GM21515 (cell line): ENCODE measurements at regions not wholly inside any gene's neighbourhood (a gene's known extent, or its start where the extent isn't known, plus 50 kb on each side); places are given as distances from the start of the nearest gene placed in this dataset.

Experiments used
- ATAC-seq: cut with Tn5 transposase; IDR thresholded peaks from one replicate; pipeline ENCODE4 v1.9.1; 2021; ENCODE audit not compliant: unreplicated experiment

DNA sequence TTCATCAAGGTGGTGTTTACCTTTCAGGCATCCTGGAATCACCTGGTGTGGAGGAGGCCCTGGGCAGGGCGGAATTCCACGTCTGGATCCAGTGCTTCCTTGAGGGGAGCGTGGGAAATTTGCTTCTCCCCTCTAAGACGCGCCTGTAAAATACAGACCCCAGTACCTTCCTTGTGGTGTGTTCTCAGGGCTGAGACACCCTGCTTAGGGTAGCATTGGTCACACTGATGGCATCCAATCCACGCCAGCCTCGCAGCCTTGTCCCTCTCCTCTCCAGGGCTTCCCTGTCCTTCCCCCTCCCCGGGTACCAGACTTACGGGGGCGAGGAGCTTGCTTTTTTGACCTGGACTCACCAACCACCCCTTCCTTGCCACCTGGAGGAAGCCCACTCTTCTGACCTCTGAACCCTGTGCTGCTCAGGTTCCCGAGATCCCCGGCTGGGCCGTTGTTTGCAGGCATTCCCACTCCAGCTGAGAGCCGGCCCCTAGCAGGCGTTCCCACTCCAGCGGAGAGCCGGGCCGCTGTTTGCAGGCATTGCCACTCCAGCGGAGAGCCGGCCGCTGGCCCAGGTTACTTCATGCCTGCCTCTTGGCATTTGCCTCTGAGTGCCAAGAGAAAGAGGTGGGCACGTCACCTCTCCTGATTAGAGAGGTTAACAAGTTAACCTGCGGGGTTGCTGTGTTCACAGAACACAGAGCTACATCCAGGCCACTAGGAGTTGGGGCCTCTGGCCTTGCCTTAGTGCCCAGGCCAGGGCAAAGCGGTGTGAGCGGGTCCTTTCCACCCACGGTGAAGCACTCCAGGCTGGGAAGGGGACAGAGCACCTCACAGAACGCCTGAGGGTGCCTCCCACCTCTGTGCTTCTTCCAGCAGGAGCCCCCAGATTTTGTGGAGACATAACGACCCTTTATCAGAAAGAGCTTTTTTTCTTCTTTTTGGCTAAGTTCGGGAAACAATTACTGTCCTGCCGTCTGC lies 254.0 kb upstream of the PPP2R2D start:
- ATAC-seq = no peak

- no peak for ATAC-seq
These were observed 253.0 kb upstream of the PPP2R2D start for GRCh38 chr10:131647789-131648188.

GRCh38 chr10:131648386-131649020 lies 252.3 kb upstream of the PPP2R2D start:
- ATAC-seq = no peak

- no peak for ATAC-seq
These were observed 251.2 kb upstream of the PPP2R2D start for GRCh38 chr10:131649617-131650016.

GRCh38 chr10:131650169-131650705 lies 250.6 kb upstream of the PPP2R2D start:
- no peak for ATAC-seq

DNA sequence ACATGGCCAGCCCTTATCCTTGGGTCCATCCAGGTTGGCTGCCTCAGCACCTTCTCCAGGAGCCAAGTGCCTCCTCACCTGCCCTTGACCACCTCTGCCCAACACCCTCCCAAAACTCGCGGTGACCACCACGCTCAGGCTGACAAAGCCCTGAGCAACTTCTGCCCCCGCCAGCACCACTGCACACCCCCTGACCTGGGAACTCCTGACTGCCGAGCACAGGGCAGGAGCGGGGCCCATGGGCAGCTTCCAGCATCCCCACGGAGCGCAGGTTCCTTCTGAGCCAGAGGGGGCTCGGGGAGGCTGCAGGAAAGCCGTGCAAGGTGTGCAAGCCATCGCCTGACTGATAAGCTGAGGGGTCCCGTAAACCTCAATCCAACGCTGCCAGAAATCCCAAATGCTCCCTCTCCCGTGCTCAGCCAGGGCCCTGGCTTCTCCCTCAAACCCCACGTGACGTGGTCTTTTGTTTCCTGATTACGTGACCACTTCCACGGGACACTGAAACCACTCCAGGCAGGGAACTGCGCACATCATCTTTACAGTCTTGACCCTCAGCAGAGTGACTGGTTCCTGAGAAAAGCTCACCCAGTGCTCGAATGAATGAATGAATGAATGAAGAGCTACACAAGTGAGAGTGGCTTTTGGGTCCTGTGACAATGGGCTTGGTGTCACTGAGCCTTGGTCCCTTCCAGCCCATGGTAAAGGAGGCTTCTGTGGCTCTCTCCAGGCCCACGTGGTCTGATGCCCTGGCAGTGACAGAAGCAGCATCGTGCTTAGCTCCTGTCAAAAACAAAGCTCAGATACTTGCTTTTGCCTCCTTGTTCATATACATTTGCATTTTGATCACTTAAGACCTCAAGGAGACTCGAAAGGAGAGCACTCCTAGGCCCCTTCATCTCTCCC lies 249.8 kb upstream of the PPP2R2D start:
- no peak for ATAC-seq

- ATAC-seq = no peak
These were observed 249.0 kb upstream of the PPP2R2D start for GRCh38 chr10:131651674-131652437.

DNA sequence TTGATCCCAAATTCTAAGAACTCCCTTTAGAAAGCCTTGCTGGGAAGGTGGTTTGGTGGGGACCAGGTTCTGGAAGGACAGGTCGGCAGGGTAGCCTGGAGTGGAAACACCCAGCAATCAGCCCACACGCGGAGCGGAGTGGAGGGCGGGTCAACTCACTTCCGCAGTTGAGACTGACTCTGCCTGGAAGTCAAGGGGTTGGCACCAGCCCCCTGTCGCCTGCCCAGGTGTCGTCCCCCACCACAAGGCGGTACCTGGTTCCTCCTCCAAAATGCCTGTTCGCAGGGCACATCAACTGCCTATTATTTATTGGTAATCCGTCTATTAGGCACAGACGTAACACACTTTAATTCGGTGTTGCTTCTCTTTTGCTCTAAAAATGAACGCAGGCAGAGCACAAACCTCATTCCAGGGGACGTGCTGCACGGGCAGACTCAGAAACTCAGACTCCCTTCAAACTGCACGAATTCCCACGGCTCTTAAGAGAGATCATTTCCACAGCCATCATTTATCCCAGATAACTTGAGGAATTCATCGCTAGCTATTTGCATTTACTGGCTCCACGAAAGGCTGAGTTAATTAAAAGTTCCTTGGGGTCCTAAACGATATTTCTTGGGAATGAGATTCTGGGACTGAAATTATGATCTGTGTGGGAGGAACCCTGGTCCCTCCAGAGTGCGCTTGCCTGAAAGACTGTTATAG lies 248.2 kb upstream of the PPP2R2D start:
- ATAC-seq = no peak

- ATAC-seq = no peak
These were observed 247.7 kb upstream of the PPP2R2D start for GRCh38 chr10:131653140-131653539.

GRCh38 chr10:131653554-131654470 lies 247.0 kb upstream of the PPP2R2D start:
- no peak for ATAC-seq

DNA sequence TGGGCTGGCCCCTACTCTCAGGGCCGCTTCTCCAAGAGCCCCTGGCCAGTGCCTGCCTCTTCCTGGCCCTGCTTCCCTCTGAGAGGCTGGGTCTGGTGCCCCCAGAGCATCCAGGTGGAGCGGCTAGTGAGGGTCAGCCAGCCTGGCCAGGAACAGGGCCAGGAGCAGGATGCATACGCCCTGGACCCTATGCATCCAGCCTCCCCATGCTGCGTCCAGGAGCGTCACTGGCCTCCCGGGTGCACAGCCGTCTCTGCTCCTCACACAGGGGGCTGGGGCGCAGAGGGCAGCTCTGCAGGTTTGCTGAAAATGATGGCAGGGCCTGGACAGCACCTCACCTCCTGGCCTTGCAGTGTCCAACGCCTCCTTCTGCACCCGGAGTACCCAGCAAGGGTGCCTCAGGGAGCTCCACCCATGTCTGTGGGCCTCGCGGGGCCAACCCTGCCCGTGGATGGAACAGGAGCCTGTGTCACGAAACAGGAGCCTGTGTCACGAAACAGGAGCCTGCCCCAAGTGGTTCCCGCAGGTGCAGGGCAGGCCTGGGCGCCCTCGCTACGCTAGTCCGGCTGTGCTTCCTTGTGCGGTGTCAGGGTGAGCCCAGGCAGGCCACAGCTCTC lies 246.2 kb upstream of the PPP2R2D start:
- no peak for ATAC-seq

GRCh38 chr10:131655101-131655849 lies 245.5 kb upstream of the PPP2R2D start:
- ATAC-seq = no peak

GRCh38 chr10:131656009-131656408 lies 244.8 kb upstream of the PPP2R2D start:
- no peak for ATAC-seq

DNA sequence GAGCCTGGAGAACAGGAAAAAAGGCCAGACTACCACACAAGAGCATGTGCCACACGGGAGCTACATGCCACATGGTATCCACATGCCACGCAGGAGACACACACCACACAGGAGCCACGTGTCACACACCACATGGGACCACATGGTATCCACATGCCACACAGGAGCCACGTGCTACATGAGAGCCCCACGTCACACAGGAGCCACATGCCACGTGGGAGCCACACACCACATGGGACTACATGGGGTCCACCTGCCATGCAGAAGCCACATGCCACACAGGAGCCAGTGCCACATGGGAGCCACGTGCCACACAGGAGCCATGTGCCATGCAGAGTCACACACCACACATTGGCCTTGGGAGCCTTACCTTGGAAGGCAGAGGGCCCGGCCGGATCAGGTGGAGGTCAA lies 244.4 kb upstream of the PPP2R2D start:
- ATAC-seq = no peak

DNA sequence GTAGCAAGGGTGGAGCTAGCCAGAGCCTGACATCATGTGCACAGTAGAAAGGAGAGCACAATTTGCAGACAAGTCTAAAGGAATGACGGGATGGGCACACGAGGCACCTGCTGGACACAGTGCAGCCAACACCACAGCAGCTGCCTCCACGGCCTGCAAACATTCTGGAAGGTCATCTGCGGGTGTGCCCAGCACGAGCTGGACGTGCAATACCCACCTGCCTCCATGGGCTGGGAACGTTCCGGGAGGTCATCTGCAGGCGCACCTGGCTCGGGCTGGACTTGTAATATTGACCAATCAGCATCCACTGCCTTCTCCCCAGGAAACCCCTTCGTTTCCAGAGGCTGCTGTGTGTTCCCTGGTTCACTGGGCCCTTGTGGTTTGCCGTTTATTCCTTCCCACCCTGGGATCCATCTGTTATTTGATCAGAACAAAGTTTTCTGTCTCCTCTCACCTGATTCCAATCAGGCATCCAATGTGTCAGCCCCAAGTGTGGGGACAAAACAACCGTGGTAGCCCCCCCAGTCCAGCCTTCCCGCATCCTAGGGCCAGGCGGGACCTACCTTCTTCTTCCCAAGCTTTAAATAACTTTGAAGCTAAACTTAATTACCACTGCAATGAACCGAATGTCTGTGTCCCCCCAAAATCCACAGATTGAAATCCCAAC lies 243.4 kb upstream of the PPP2R2D start:
- ATAC-seq = no peak

DNA sequence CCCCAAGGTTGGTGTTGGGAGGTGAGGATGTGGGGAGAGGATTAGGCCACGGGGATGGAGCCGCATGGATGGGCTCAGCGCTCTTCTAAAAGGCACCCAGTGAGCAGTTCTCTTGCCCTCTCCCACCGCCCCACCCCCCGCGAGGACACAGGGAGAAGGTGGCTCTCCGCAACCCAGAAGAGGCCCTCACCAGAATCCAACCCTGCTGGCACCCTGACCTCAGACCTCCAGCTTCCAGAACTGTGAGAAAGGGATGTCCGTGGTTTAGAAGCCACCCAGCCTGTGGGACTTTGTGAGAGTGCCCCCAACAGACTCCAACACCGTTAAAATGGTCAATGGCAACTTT lies 242.8 kb upstream of the PPP2R2D start:
- no peak for ATAC-seq
